HG03378 (cell line): ENCODE measurements at regions not wholly inside any gene's neighbourhood (a gene's known extent, or its start where the extent isn't known, plus 50 kb on each side); places are given as distances from the start of the nearest gene placed in this dataset.
"Not testable (repeated sequence)": the region's sequence is repeated elsewhere in the genome, so short reads cannot be mapped to it uniquely, and the experiment has no call there.

ENCODE experiments used
- ATAC-seq: cut with Tn5 transposase; IDR thresholded peaks from one replicate; pipeline ENCODE4 v1.9.1; 2021; ENCODE audit warnings: mild to moderate bottlenecking, moderate library complexity; ENCODE audit not compliant: unreplicated experiment

DNA sequence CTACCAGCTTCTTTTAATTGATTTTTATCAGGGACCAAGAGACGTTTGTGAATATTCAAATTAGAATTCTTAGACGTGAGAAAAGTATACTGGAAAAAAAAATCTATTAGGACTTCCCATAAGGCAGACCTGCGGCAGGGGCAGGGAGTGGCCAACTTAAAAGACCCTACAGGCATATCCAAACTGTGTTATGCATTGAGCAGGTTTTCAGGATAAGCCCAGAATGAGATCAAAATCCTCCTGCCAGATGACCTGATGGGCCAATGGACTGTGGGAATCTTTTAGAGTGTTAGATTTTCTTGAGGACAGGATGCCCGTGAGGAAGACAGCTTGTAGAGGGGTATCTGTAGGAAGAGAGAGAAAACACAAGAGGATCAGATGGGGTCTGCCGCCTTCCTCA is 391.5 kb downstream of the CD83 start:
- ATAC-seq, result no peak

DNA sequence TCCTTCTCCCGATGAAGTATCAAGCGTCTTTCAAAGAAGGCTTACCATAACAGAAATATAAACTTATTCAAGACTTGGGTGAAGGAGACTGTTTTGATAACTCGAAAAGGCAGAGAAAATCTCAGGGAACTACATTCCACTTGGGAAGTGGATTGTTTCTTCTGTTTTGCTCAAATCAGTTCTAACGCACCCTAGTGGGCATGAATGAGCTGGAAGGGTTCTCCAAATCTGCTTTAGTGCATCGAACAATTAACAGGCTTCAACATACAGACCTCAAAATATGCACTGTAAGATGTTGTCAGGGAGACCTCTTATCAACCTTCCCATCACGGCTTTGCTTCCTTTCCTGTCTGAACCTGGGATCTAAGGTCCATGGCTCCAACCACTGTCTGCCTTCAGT is 392.5 kb downstream of the CD83 start:
- ATAC-seq, result no peak

DNA sequence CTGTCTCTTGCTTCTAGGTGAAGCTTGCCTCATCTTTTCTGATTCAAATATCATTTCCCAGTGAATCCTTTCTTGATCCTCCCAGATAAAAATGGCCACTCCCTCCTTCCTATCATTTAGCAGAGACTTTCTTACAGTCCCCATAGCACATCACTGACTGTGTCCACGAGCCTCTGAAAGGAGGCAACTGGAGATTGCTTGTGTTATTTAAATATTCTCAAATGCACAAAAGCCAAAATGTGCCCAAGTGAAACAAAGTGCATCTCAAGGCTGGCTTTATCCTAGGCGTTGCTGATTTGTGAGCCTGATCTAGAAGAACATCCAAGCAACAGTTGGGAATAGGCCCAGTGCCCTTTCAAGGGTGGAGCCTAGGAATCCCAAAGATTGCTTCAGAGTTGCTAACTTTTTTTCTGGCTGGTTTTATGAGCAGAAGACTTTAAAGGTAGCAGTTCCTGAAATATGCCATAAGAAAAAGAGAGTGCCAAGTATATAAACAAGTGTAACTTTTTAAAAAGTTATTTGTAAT is 393.6 kb downstream of the CD83 start:
- ATAC-seq, result no peak

DNA sequence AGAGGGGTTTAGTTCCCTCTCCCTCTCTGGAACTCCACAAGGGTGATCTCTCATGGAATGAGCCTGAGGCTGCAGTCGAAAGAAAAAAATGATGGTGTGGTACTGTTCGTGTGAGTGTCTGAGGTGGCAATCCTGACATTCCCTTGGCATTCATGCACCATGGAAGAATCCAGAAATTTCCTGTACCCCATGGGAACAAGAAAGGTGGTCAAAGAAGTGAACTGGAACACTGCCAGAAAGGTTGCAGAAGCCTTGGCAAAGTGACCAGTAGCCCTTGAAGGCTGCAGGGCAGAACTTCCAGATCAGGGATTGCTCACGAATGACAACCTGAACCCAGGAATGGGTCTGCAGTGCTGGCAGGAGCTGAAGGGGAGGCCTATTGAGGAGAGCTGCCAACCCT is 394.7 kb downstream of the CD83 start:
- no peak for ATAC-seq

DNA sequence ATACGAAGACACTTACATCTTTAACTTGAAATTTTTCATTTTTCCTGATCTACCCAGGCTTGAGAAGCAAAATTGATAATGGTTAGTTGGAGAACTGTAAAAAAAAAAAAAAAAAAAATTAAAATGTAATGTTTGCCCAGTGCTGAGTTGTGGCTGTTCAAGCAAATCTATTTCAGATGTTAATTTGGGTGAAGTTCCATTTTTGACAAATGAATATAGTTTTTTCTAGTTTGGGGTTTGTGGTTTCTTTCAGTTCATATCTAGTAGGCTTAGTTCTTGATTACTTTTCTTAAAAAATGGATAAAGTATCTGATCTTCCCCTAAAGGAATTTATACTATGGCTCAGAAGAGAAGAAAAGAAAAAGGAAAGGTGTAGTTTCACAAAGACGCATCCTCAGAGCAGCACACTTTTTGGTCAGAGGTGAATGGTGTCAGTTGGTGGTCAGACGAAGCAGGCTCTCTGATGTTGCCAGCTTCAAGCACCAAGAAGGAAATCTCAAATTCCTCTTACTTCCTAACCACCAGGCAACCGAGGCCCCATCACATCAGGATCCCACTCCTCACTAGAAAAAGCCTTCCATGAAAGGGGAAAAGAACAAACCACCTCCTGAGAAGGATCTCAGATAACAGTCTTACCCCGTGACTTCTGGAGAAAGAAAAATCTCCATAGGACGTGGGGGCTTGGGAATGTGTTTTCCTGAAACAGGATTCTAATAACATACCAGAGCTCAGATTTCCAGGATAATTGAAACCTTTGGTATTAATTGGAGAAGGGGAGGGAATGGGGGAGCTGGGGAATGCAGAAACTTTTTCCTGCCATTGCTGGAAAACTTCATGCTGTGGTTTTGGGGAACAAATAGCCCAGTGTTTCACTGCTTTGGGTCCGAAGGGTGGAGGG is 396.2 kb downstream of the CD83 start:
- no peak for ATAC-seq

DNA sequence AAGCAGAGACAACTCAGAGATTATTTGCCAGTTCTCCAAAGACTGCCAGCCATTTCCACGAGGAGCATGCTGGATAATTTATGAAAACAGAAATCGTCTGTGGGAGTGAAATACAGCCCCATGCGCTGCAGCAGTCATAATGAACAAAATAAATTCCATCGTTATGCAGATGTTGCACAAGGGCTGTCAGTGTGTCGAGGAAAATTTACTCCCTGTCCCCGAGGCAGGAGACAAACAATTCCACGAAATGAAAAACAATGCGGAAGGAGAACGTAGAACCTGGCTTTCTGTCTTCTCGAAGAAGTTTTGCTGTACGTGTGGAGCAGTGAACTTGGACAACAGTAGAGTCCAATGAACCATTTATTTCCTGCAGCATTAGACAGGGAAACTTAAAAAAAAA is 399.4 kb downstream of the CD83 start:
- ATAC-seq, result no peak

DNA sequence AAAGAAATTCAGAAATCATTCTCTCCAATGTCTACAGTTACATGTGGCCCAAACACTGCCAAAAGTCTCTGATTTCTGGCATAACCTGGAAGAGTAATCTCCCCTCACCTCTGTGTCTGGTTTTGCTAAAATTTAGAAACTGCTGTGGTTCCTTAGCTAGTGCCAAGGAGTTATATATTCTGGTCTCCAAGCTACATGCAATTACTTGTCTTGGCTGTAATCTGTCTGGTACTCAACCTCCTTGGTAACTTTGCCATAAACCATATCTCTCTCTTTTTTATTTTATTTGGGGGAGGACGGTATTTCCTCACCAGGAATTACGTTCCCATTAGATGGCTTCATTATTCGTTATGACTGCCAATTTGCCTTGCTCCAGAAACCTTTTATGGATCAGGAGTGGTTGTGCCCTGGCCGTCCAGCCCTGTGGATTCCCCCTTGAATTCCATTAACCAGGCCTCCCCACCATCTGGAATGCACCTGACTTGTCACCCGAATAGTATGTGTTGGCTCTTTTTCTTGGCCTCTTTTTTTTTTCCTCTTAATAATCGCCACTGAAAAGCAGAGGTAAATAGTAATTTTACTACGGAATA is 400.0 kb downstream of the CD83 start:
- no peak for ATAC-seq

DNA sequence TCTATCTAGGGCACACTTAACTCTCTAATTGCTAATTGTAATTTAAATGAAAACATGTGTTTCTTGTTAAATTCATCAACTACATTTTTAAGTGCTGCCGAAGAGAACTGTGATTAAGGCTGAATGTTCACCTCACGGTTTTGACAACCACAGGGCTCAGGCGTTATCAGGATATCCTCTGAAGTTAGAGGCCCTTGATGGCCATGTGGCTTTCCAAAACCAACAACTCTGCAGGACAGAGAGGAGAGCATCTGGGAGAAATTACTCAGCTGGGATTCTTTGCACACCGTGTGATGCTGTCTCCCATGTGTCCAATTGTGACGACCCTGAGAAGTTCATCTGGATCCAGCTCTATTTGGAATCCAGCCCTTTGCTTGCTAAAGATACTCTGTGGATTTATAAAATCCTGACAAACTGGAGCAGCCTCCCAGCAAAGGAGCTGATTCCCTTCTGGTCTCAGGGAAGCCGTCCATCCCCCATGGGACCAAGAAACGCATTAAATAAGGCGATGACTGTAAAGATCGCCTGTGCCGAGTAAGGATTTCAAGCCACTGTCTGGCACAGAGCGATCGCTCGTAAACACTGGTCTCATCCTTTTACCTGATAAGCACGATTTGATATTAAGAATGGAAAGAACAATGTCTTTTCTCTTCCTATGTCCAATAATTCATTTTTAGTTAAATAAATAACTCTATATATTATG is 401.1 kb downstream of the CD83 start:
- ATAC-seq, result no peak

DNA sequence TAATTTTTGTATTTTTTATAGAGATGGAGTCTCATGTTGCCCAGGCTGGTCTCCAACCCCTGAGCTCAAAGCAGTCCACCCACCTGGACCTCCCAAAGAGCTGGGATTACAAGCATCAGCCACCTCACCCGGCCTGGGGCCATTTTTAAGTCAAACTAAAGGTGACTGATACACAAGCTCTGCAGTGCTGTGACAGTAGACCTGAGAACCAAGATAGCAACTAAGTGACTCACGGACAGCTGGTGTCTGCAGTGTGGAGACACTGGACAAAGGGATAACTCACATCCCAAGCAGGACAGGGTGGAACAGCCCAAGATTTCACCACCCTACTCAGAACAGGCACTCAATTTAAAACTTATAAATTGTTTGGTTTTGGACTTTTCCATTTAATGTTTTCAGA is 402.5 kb downstream of the CD83 start:
- no peak for ATAC-seq

DNA sequence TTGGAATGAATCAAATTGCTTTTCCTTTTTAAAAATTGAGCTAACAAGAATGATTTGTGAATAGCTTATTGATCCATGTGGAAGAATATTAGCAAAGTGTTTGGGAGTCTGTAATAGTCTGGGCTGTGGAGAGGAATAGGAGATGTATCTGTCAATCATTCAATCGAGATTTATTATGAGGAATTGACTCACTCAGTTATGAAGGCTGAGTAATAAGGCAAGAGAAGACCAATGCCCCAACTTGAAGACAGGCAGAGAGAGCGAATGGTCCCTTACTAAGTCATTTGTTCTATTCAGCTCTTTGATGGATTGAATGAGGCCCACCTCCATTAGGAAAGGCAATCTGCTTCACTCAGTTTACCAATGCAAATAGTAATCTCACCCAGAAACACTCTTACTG is 403.0 kb downstream of the CD83 start:
- ATAC-seq, result no peak

DNA sequence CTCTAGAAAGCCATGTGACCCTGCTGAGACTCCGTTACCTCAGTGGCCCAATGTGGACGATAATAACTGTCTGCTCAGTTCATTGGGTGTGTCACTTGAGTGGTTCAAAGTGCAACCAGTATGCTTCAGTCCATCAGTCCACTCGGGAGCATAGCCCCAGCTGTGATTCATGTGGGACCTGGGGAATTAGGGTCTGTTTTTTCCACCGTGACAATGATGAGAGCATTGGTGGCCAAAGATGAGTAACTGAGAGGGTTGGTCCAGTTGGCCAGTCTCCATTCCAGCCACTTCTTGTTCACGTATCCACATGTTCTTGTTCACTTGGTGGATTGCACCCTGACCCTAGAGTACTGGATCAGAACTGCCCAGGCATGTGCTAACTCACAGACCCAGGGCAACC is 403.6 kb downstream of the CD83 start:
- ATAC-seq, result no peak

DNA sequence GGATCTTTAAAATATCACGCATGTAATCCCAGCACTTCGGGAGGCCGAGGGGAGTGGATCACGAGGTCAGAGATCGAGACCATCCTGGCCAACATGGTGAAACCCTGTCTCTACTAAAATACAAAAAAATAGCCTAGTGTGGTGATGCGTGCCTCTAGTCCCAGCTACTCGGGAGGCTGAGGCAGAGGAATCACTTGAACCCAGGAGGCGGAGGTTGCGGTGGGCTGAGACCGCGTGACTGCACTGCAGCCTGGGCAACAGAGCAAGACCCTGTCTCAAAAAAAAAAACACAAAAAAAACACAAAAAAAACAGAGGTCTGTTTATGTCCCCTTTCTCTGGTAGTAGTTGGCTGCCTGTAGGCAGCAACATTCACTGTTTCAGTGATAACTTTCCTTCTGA is 404.3 kb downstream of the CD83 start:
- not testable (repeated sequence) for ATAC-seq

DNA sequence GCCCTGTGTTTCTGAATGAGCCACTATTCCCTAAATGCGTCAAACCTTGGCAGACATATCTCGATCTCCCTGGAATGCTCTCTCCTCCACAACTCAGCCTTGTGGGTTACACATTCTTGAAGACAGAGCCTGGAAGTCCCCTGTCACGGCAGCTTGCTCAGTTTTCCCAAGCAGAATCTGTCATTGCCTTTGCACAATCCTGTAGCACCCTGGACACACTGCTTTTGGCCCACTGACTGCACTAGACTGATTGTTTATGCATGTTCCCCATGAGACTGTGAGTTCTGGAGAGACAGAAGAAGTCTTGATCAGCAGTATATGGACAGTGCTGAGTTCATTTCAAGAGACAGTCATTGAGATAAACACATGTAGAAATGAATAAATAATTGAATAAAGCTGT is 406.7 kb downstream of the CD83 start:
- ATAC-seq, result no peak

DNA sequence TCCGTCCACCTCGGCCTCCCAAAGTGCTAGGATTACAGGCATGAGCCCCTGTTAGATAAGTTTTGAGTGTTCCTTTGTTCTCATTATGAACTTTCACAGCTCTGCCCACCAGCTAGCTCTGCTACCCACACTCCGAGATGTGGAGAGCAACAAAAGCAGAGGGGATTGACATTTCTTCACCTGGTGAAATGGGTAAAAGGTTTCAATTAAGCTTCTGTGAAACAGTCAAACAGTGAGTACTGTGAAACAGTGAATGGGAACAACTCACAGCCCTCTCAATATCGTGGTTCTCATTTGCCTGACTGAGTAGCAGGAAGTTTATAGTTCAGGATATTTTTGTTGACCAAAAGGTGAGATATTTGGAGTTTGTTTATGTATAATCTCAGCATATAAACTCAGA is 412.8 kb downstream of the CD83 start:
- no peak for ATAC-seq

DNA sequence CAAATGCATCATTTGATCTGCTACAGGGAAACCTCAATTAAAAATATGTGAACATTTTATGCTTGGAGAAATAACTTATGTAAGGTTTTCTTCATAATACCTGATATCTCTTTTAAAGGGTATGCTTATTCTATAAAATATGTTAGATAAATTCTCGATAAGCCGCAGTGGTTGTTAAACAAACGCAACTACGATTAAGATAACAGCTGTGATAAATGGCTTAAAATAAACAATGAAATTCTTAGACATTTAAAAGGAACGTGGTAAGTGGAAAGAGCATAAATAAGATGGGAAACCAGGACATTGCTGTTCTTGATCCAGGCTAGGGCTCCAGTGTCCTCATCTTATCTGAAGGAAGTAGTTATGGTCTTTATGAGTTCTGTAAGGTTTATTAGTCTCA is 415.9 kb downstream of the CD83 start:
- ATAC-seq, result no peak

DNA sequence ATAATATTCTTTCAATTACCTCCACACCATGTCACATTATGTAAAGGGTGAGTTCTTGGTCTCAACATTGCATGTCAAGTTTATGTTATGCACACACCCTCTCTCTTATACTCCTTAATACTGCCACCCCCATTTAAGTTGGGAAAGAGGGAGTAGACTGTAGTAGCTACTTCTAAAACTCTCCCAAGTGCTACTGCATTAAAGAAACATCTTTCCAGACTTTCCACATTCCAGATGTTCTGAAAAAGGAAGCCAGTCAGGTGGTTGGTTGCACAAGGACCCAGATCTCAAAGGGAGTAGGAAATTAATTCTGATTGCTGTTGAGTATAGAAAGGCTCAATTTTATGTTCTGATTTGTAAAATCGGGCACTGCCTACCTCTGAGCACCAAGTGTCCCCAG is 419.5 kb downstream of the CD83 start:
- no peak for ATAC-seq

DNA sequence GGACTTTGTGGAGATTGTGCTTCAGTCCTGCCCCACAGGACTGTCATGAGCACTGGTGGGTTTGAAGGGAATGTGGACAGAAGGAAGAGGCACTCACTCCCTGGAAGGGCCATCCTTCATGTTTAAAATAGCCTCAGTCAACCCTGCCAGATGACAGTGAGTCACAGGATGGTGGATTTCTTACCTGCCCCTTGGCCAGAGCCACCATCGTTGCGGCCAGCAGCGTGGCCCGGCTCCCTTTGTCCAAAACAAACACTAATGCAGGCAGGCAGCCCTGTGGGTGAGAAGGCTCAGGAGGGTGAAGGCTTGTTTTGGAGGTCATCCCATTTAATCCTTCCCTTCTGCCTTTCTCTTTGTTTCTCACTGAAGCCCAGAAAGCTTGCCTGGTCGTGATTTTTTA is 422.7 kb downstream of the CD83 start:
- no peak for ATAC-seq

DNA sequence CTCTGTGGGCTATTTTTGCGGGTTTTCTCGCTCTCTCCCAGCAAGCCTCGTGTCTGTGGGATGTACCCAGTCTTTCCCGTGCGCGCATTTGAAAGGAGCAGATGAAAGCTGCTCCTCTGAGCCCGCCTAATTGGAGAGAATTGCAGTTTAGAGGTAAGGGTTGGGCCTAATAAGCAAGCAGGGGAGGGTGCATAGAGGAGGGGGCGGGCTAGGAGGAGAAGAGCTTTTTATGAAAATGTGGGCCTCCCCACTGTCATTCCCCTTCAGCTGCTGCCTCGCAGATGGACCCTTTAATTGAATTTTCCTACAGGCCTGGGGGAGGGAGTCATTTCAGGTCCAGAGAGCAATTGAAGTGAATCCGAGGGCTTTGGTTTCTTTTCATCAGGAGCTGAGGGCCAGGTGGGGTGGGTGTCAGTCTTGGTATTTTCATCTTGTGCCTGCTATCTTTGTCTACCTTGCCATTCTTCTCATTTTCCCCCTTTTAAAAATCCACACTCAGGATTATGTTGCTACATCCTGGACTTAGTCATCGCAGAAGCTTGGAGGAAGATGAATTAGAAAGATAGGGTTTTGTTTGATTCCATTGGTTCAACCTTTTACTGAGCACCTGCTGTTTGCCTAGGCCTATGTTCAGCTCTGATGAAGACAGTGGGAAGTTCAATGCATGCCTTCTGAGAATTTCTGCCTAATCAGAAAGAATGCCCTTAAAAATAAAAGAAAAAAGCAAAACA is 423.4 kb downstream of the CD83 start:
- ATAC-seq, result no peak

DNA sequence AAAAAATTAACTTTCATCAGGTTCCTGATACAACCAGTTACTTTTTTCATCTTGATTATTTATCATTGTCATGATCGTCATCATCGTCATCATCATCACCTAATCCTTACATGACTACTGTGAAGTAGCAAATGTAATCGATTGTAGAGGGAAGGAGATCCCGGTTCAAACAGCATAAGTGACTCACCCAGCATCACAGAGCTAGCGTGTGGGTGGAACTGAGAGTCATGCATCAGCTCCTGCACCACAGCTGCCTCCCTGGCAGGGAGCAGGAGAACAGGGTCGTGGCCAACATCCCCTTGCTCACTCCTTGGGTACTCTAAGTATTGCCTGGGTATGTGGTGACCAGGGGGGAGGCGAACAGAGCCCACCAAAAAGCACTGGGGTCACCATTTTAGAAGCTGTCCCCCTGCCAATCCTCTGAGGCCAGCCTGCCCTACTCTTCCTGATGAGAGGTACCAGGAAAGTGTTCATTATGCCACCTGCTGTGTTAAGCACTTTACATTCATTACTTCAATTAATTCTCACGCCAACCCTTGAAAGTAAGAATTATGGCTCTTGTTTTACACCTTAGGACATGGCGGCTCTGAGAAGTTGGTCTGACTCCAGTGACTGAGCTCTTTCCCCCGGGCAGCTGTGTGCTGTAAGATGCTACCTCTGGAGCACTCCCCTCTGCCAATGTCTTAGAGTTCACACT is 425.2 kb downstream of the CD83 start:
- peak; percentile 83 for ATAC-seq

DNA sequence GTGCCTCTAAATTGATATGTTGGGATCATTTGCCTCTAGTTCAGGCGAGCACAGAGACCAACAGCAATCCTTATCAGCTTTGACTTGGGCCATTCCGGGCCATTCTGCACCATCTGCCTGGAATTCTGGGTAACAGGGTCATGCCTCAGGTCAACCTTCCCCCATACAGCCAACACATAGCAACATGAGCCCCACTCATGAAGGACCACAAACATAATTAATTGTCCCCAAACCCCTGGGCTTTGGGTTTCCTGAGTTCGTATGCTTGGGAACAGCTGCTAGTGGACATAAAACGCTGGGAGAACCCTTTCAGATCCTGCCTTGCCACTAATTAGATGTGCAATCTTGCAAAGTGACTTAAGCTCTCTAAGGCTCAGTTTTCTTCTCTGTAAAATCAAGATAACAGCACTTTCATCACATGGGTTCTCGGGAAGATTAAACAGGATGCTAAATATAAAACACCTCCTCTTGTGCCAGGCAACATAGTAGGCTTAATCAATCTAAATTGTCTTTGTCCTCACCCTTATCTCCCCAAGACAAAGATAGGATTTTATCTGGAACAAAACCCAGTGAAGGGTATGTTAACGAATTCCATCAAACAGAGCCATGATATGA is 426.5 kb downstream of the CD83 start:
- ATAC-seq, result no peak
